Endothelial cell of umbilical vein (primary cell): ENCODE measurements at regions not wholly inside any gene's neighbourhood (a gene's known extent, or its start where the extent isn't known, plus 50 kb on each side); places are given as distances from the start of the nearest gene placed in this dataset.

Experiments used
- BruUV-seq: library from RNA; stranded (reverse); fragments of 400-500 nt; replicated peaks from 2 replicates; lab custom pipeline; 2021; lab: Mats Ljungman, UMichigan
- CTCF ChIA-PET: fragments of 300-600, 350-600 bp; sonication (Branson Sonifier 250); formaldehyde crosslinking; loops from one replicate; lab custom pipeline; 2021; ENCODE audit warnings: antibody characterized with exemption, inconsistent platforms; lab: Charles Lee
- POLR2A ChIA-PET: fragments of 300-600, 350-600 bp; sonication (Branson Sonifier 250); formaldehyde crosslinking; loops from one replicate; lab custom pipeline; 2021; ENCODE audit warnings: antibody characterized with exemption, inconsistent platforms; lab: Charles Lee
- DNase-seq: peaks from one replicate; pipeline ENCODE4 v3.0.0-alpha.2; 2011; ENCODE audit warnings: low read depth, low spot score
- FAIRE-seq: peaks from 2 replicates; lab custom pipeline; 2011; peaks lifted over from hg19 to GRCh38; lab: Jason Lieb, UNC
- H2AFZ ChIP-seq: 2 replicates; pipeline ENCODE4 v1.6.0; 2012; ENCODE audit warnings: low read depth, low read length, control low read depth, inconsistent platforms
- H3K27ac ChIP-seq: 2 replicates; pipeline ENCODE4 v1.5.1; 2011; ENCODE audit warnings: low read depth, mild to moderate bottlenecking, control low read depth, low read length, moderate library complexity; ENCODE audit not compliant: insufficient read depth
- H3K27me3 ChIP-seq, 2 experiments: 2 replicates each; pipeline versions ENCODE4 v1.6.0 to v1.6.1; 2011; ENCODE audit warnings: low read length in 2 of 2, mixed read lengths in 1 of 2; ENCODE audit not compliant: control insufficient read depth in 2 of 2, insufficient read depth in 2 of 2
- H3K36me3 ChIP-seq, 2 experiments: 2 replicates in 1 of 2; 3 replicates in 1 of 2; pipeline ENCODE4 v1.5.1; 2011; ENCODE audit warnings: low read length in 2 of 2, mild to moderate bottlenecking in 1 of 2, moderate library complexity in 1 of 2; ENCODE audit not compliant: control insufficient read depth in 2 of 2, insufficient read depth in 2 of 2; ENCODE audit errors: extremely low read depth in 1 of 2
- H3K4me1 ChIP-seq: 3 replicates; pipeline ENCODE4 v1.5.1; 2011; ENCODE audit warnings: mild to moderate bottlenecking, low read length; ENCODE audit not compliant: control insufficient read depth, insufficient read depth; ENCODE audit errors: extremely low read depth
- H3K4me2 ChIP-seq: 2 replicates; pipeline ENCODE4 v1.6.1; 2011; ENCODE audit warnings: low read length, control low read depth, mixed read lengths; ENCODE audit not compliant: insufficient read depth
- H3K4me3 ChIP-seq, 3 experiments: fragments of 200-600 bp in 1 of 3; sonication (generic), shearing (Covaris generic) in 1 of 3; replicated peaks in 1 of 3; 2 replicates each; pipeline ENCODE4 v1.5.1; 2011 to 2016; ENCODE audit warnings: control low read depth in 3 of 3, low read length in 3 of 3, mild to moderate bottlenecking in 2 of 3, inconsistent platforms in 1 of 3, low read depth in 1 of 3, moderate library complexity in 1 of 3; ENCODE audit not compliant: insufficient read depth in 1 of 3
- H3K79me2 ChIP-seq: 2 replicates; pipeline ENCODE4 v1.6.0; 2012; ENCODE audit warnings: low read length, inconsistent platforms; ENCODE audit not compliant: control insufficient read depth, insufficient read depth
- H3K9ac ChIP-seq: replicated peaks from 2 replicates; pipeline ENCODE3; 2011; ENCODE audit warnings: low read length, control low read depth; ENCODE audit not compliant: insufficient read depth; ENCODE audit errors: extremely low read depth
- H3K9me1 ChIP-seq: replicated peaks from 3 replicates; pipeline ENCODE4 v1.6.0; 2011; ENCODE audit warnings: mild to moderate bottlenecking, low read length; ENCODE audit not compliant: control insufficient read depth, insufficient read depth; ENCODE audit errors: extremely low read depth
- H3K9me3 ChIP-seq: replicated peaks from 2 replicates; pipeline ENCODE4 v1.5.1; 2012; ENCODE audit warnings: low read length, inconsistent platforms; ENCODE audit not compliant: control insufficient read depth, insufficient read depth
- H4K20me1 ChIP-seq: replicated peaks from 2 replicates; pipeline ENCODE3; 2011; ENCODE audit warnings: mild to moderate bottlenecking, low read length; ENCODE audit not compliant: control insufficient read depth, insufficient read depth; ENCODE audit errors: extremely low read depth
- CTCF ChIP-seq, 2 donors: IDR thresholded peaks; 1 replicate in 1 of 2; 2 replicates in 1 of 2; pipeline ENCODE4 v1.5.1; 2011; ENCODE audit warnings: low read length in 2 of 2, mild to moderate bottlenecking in 2 of 2, moderate library complexity in 2 of 2, control low read depth in 1 of 2, inconsistent platforms in 1 of 2, low read depth in 1 of 2; ENCODE audit not compliant: insufficient read depth in 1 of 2; ENCODE audit errors: extremely low read depth in 1 of 2
- EZH2 ChIP-seq: IDR thresholded peaks from 2 replicates; pipeline ENCODE4 v1.6.1; 2012; ENCODE audit warnings: borderline replicate concordance, low read depth, mild to moderate bottlenecking, moderate library complexity, low read length, inconsistent platforms; ENCODE audit not compliant: severe bottlenecking
- FOS ChIP-seq: IDR thresholded peaks from 2 replicates; pipeline ENCODE4 v1.6.1; 2011; ENCODE audit warnings: mild to moderate bottlenecking, low read length, moderate library complexity, borderline replicate concordance; ENCODE audit not compliant: insufficient read depth
- GATA2 ChIP-seq: IDR thresholded peaks from 2 replicates; pipeline ENCODE4 v1.7.0; 2011; ENCODE audit warnings: low read depth, mild to moderate bottlenecking, moderate library complexity, mixed read lengths, low read length; ENCODE audit not compliant: insufficient read length, insufficient read depth
- JUN ChIP-seq: IDR thresholded peaks from 2 replicates; pipeline ENCODE4 v1.6.1; 2011; ENCODE audit warnings: borderline replicate concordance, low read depth; ENCODE audit not compliant: insufficient read length, insufficient read depth
- MAX ChIP-seq: IDR thresholded peaks from 2 replicates; pipeline ENCODE4 v1.6.1; 2011; ENCODE audit not compliant: insufficient read depth, insufficient read length
- MYC ChIP-seq: IDR thresholded peaks from one replicate; pipeline ENCODE4 v1.6.1; 2011; ENCODE audit warnings: mild to moderate bottlenecking, low read depth, low read length
- POLR2A ChIP-seq: IDR thresholded peaks from 2 replicates; pipeline ENCODE4 v1.6.1; 2012; ENCODE audit warnings: low read depth, mild to moderate bottlenecking, control low read depth, low read length
- POLR2AphosphoS5 ChIP-seq: IDR thresholded peaks from 2 replicates; pipeline ENCODE4 v1.6.1; 2012; ENCODE audit warnings: low read depth, mild to moderate bottlenecking, control low read depth, low read length, moderate library complexity; ENCODE audit not compliant: insufficient read depth
- dilution Hi-C: fragments of 300-500 bp; cut with MboI; formaldehyde crosslinking; loops from one replicate; pipeline ENCODE4 v1.15.0; 2019; ENCODE audit warnings: low sequenced_read_pairs; ENCODE audit not compliant: extremely low pct_ligation_motif_present
- intact Hi-C: fragments of 100-400 bp; cut with micrococcal nuclease; formaldehyde crosslinking; loops from one replicate; pipeline ENCODE4 v1.10.0; 2022

GRCh38 chr20:41888434-41888833 is 270.3 kb upstream of the CHD6 start:
- ChIA-PET POLR2A (no interaction called here), CTCF (no interaction called here)
- no peaks in the 10 kb centered on the region for H3K9me1 ChIP-seq
- H2AFZ ChIP-seq, result no peak overlapping the region
- no peaks in the 10 kb centered on the region for H3K36me3 ChIP-seq
- H3K79me2 ChIP-seq, result no peaks in the 10 kb centered on the region
- no peak overlapping the region for H3K4me2 ChIP-seq
- intact Hi-C loops, result loop anchor here (10.0 kb wide), 1 partner anchor 1724 kb away; no protein-coding TSS in a partner anchor
- no peaks in the 10 kb centered on the region for H3K4me1 ChIP-seq
- H3K4me3 ChIP-seq, result no peak overlapping the region
- TF ChIP-seq FOS, result no peak
- TF ChIP-seq JUN, result no peak
- TF ChIP-seq MYC, result no peak
- TF ChIP-seq EZH2, result no peak
- TF ChIP-seq MAX, result no peak
- TF ChIP-seq CTCF (IDR thresholded peaks at IDR 0.05; ENCODE audit: extremely low read depth in 1 of 2, insufficient read depth in 1 of 2, low read depth in 1 of 2, low read length in 2 of 2), result no peak
- no peak for TF ChIP-seq GATA2
- TF ChIP-seq POLR2A, result no peak
- TF ChIP-seq POLR2AphosphoS5, result no peak
- no peak overlapping the region for H3K9ac ChIP-seq
- dilution Hi-C loops, result no loop called here
- no peaks in the 10 kb centered on the region for H4K20me1 ChIP-seq
- no peaks in the 10 kb centered on the region for H3K9me3 ChIP-seq
- FAIRE-seq (no peak), DNase-seq (no peak)
- H3K27ac ChIP-seq, result no peak overlapping the region
- no TSS peak for BruUV-seq
- H3K27me3 ChIP-seq, result no peaks in the 10 kb centered on the region
